ENCODE measurements at regions not wholly inside any gene's neighbourhood (a gene's known extent, or its start where the extent isn't known, plus 50 kb on each side); places are given as distances from the start of the nearest gene placed in this dataset.

DNA sequence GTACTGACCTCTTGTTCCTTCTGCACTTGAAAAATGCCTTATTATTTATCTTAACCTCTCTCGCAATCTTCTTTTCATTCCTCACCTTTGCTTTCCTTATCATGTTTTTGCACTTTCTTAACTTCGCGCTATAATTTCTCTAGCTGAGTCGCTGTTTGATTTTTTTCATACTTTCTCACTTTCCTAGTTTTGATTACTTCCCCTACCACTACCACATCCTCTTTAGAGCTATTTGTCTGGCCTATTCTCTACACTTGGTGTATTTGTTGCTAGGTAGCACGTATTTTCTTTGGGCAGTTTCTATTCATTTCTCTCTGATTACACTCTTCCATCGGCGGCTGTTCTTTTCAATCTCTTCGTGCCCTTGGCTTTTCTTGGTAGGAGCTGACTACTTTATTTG, 611.8 kb downstream of the BNC2 start:
- no peaks in the 10 kb centered on the region for H3K36me3 Mint-ChIP-seq (ENCODE audit: low read depth)
- ChIA-PET CTCF (no interaction called here), POLR2A (no interaction called here)
- DNase-seq, result no peak
- no peak overlapping the region for H3K4me3 Mint-ChIP-seq
- no peaks in the 10 kb centered on the region for H3K27me3 Mint-ChIP-seq
- H3K27ac Mint-ChIP-seq, result no peak overlapping the region
- H3K4me1 Mint-ChIP-seq, result no peaks in the 10 kb centered on the region
- H3K9me3 Mint-ChIP-seq, result no peaks in the 10 kb centered on the region

DNA sequence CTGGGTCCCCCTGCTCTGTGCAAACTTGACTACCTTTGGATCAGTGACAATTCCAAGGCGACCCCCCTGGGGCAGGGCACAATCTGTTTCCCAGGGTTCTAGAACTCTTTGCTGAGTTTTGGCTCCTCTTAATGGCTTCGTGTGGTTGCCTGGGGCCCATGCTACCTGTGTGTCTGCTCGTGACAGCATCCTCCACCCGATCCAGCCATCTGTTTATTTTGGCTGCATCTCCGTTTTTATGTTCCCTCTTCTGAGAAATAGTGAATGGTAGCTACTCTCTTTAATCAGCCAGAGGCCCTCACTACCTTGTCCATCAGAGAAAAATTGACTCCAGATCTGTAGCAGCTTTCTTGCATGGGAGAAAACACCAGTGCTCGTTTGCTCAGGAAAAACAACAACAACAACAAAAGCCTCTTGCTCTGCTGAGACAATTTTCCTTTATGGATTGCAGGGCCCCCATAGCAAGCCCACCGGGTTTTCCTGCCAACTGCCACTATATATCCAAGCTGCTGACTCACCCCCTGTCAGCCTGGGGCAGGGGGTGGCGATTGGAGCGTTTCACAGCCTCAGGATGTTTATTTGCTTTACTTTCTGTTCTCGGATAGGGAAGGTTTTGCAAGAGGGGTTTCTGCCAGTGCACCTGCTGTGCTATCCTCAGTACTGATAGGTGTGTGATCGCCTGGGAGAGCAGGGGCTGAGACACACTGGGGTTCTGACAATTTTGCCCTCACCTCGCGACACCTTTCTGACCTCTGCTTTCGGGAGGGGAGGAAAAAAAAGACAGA, 607.8 kb downstream of the BNC2 start:
- no peaks in the 10 kb centered on the region for H3K4me1 Mint-ChIP-seq
- H3K27me3 Mint-ChIP-seq, result no peaks in the 10 kb centered on the region
- H3K36me3 Mint-ChIP-seq (ENCODE audit: low read depth), result no peaks in the 10 kb centered on the region
- H3K9me3 Mint-ChIP-seq, result peaks cover 4% of the 10 kb centered on the region
- POLR2A ChIA-PET, result no interaction called here
- no peak for DNase-seq
- H3K4me3 Mint-ChIP-seq, result no peak overlapping the region
- no peak overlapping the region for H3K27ac Mint-ChIP-seq
- CTCF ChIA-PET, result no interaction called here

DNA sequence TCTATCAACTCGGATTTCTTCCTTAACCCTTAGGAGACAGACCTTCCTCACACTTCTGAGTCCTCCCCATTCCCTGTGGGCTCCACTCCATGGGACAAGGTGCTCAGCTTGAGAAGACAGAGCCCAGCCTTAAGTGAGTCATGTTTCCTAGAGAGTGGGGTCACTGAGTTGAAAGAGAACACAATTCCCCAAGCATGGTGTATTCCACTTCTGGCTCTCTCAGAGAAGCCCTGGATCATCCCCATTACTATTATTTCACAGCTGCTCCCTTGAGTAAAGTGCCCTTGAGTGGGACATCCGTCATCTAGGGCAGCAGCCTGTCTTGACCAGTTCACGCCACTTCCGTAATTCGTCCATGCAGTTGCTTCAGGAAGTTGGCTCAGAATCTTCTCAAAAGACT, 604.8 kb downstream of the BNC2 start:
- ChIA-PET CTCF (no interaction called here), POLR2A (no interaction called here)
- no peak for DNase-seq
- Mint-ChIP-seq H3K36me3 (ENCODE audit: low read depth) (no peaks in the 10 kb centered on the region), H3K27ac (no peak overlapping the region), H3K9me3 (peaks cover 4% of the 10 kb centered on the region), H3K4me3 (no peak overlapping the region), H3K4me1 (no peaks in the 10 kb centered on the region), H3K27me3 (no peaks in the 10 kb centered on the region)

DNA sequence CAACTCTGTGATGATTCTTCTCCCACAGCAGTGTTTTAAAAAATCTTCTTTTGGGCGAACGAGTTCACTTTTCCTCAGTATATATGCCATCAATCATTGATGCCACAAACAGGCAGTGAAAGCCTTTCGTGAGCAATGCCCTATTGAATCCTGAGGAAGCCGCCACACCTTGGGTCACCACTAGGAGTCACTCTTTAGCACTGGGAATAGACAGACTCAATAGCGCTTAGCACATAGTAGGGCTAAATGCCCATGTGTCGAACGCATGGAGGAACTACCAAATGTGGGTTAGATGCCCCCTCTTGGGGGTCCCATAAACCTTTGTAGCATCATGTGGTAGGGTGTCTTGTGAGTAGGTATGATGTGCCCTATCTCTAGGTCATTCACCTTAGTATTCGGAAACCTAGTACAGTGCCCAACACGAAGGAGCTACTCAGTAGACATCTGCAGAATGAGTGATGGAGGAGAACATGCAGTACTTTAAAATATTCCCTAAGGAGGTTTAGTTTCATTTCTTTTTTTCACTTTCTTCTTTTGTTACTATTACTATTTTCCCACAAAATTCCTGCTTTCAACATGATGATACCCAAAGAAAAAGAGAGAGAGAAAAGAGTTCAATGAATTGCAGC, 603.7 kb downstream of the BNC2 start:
- DNase-seq, result no peak
- Mint-ChIP-seq H3K9me3 (peaks cover 4% of the 10 kb centered on the region), H3K27ac (no peak overlapping the region), H3K4me1 (no peaks in the 10 kb centered on the region), H3K36me3 (ENCODE audit: low read depth) (no peaks in the 10 kb centered on the region), H3K4me3 (no peak overlapping the region), H3K27me3 (no peaks in the 10 kb centered on the region)
- POLR2A ChIA-PET, result no interaction called here
- CTCF ChIA-PET, result no interaction called here

DNA sequence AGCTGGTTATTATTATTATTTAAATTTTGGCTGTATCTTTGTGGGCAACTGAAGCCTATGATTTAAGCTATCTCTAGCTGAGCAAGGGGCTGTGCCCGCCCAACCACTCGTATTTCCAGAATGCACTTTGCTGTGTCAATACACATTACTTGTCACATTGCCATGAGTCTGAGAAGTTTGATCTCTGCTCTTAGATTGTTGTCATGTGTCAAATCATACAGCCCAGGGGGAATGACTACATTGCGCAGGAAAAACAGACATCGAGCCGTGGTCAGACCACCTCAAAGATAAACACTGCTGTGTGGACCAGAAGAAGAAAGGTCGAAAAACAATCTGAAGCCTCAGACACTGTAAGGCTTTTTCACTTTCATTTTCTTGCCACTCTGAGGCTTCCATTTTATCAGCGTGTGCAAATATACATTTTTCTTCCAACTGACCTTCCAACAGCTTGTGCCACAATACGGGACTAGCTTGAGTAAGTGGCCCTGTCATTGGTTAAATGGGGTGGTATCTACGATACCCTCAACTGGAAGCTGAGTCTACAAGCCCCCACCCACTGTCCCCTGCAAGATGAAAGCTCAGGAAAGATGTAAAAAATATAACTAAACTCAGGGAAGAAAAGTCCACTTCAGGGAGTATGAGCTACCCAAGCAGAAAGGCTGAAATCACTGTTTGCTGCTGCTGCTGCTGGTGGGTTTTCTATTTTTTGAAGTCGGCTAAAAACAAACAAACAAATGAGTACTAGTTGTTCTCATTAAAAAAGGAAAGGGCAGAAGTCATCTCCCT, 603.0 kb downstream of the BNC2 start:
- DNase-seq, result no peak
- Mint-ChIP-seq H3K27ac (no peak overlapping the region), H3K9me3 (peaks cover 4% of the 10 kb centered on the region), H3K4me1 (no peaks in the 10 kb centered on the region), H3K27me3 (no peaks in the 10 kb centered on the region), H3K36me3 (ENCODE audit: low read depth) (no peaks in the 10 kb centered on the region), H3K4me3 (no peak overlapping the region)
- POLR2A ChIA-PET, result no interaction called here
- CTCF ChIA-PET, result no interaction called here

DNA sequence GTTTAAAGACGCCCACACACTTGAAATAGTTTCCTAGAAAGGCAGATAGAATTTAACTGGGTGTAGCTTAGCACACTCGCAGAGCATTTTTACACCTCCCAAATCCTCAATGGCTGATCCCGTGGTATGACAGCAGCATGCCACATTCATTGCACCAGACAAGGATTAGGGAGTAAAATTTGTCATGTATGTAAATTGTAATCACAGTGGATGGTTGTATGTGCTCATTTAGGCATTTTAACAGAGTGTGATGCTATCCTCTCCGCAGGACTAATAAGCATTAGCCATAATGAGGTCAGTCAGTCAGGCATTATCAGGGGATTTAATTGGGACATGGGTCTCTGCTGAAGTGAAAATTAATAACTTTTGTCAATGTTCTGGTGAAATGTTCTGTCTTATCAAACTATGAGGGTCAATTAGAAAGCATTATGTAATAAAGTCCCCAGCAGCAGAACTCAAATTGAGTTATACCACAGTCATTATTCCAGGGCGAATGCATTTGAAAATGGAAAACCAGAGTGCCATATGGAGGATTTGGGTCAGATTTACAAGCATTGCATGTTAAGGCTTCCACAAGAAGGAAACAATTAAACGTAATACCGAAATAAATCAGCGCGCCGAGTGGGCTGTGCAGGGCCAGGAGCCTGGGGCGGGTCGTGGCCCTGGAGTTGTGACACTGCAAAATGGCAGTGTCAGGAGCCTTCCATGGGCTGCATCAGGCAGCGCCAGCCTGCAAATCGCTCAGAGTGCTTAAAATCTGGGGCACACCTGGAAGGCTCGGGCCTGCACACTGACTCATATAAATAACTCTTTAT, 602.2 kb downstream of the BNC2 start:
- no peak overlapping the region for H3K27ac Mint-ChIP-seq
- POLR2A ChIA-PET, result no interaction called here
- no peaks in the 10 kb centered on the region for H3K36me3 Mint-ChIP-seq (ENCODE audit: low read depth)
- DNase-seq, result no peak
- peaks cover 4% of the 10 kb centered on the region for H3K9me3 Mint-ChIP-seq
- CTCF ChIA-PET, result no interaction called here
- H3K4me3 Mint-ChIP-seq, result no peak overlapping the region
- no peaks in the 10 kb centered on the region for H3K27me3 Mint-ChIP-seq
- no peaks in the 10 kb centered on the region for H3K4me1 Mint-ChIP-seq

DNA sequence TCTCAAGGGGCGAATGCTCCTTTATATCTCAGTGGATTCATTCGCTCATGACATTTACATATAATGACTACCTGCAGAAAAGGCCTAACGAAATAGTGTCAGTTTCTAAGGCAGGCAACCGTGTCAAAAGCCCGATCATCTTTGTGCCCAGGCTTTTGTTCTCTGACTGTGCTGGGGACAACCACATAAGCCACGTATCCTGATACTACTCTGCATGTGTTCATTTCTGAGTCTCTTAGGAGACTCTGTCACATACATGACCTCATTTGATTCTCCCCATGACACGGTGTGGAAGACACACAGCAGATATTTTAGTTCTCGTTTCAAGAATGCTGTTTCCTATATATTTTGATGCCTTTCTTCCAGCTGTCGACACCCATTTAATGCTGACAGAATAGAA, 598.5 kb downstream of the BNC2 start:
- H3K27me3 Mint-ChIP-seq, result no peaks in the 10 kb centered on the region
- H3K9me3 Mint-ChIP-seq, result peaks cover 4% of the 10 kb centered on the region
- ChIA-PET CTCF (no interaction called here), POLR2A (no interaction called here)
- DNase-seq, result no peak
- no peaks in the 10 kb centered on the region for H3K4me1 Mint-ChIP-seq
- no peaks in the 10 kb centered on the region for H3K36me3 Mint-ChIP-seq (ENCODE audit: low read depth)
- H3K4me3 Mint-ChIP-seq, result no peak overlapping the region
- no peak overlapping the region for H3K27ac Mint-ChIP-seq

DNA sequence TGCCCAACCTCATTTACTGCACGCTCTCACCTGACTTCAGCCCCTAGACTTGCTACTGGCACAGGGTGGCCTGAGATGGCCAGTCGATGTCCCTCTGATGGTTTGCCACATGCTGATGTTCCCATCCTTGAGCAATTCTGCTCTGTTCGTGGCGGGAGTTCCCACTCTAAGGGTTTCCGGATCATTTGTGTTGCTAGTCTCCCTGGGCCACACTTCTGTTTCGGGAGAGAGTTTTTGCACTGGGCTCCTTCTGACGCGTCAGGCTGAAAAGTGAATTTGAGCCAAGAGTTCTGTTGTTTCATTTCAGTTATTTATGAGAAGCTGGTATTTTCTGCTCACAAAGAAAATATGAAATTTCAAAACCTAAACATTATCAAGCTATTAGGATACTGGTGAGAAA, 597.7 kb downstream of the BNC2 start:
- no peak for DNase-seq
- ChIA-PET CTCF (no interaction called here), POLR2A (no interaction called here)
- Mint-ChIP-seq H3K9me3 (peaks cover 4% of the 10 kb centered on the region), H3K36me3 (ENCODE audit: low read depth) (no peaks in the 10 kb centered on the region), H3K4me3 (no peak overlapping the region), H3K27me3 (no peaks in the 10 kb centered on the region), H3K27ac (no peak overlapping the region), H3K4me1 (no peaks in the 10 kb centered on the region)

DNA sequence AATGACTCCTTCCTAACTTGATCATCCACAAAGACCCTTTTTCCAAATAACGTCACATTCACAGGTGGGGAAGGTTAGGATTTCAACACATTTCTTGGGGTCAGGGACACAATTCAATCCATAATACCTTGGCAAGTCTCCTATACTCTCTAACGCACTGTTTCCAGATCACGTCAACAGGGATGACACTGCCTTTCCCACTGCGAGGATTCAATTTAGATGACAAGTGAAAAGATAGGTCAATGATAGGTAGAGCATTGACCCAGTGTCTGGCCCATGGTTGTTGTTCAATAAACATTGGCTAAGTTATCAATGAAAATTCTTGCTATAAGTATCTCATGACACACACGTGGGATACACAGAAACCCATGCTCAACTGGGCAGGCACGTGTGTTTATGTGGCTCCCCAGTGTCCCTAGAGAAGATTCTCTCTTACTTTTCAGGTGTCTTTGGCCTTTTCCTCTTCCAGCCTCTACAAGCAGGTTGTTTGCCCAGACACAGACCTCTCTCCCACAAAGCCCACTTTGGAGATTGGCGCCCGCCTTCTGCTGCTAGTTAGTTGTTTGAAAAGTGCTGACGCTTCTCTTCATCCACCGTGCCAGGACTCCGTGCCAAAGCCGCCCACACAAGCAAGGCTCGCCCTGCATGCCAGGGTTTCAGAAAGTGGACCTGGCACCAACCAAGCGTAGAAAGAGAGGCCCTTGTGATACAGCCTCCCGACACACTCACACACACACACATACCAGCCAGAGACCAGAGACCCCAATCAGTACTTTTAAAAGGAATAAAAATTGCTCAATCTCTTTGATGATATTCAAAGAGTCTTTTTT, 594.5 kb downstream of the BNC2 start:
- ChIA-PET POLR2A (no interaction called here), CTCF (no interaction called here)
- H3K27ac Mint-ChIP-seq, result no peak overlapping the region
- no peak overlapping the region for H3K4me3 Mint-ChIP-seq
- no peaks in the 10 kb centered on the region for H3K27me3 Mint-ChIP-seq
- H3K4me1 Mint-ChIP-seq, result no peaks in the 10 kb centered on the region
- H3K9me3 Mint-ChIP-seq, result peaks cover 4% of the 10 kb centered on the region
- DNase-seq, result no peak
- H3K36me3 Mint-ChIP-seq (ENCODE audit: low read depth), result no peaks in the 10 kb centered on the region

DNA sequence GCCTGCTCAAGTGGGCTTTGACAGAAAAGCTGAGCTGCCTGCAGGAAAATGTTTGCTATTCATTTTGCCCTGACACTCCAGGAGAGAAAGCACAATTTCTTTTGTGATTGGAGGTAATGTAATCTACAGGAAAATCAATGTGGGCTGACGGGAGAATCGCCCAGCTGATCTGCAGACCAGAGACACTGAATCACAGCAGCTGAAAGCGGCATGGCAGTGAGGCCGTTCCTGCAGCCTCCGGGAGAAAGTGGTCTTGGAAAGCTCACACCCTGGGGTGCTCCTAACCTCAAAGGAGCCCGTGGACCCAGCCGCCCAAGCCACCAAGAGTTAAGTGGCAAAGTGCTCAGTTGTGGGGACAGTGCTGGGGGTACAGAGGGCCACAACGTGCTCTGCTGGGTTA, 593.6 kb downstream of the BNC2 start:
- Mint-ChIP-seq H3K4me3 (no peak overlapping the region), H3K27ac (no peak overlapping the region), H3K9me3 (peaks cover 7% of the 10 kb centered on the region), H3K4me1 (no peaks in the 10 kb centered on the region), H3K36me3 (ENCODE audit: low read depth) (no peaks in the 10 kb centered on the region), H3K27me3 (no peaks in the 10 kb centered on the region)
- CTCF ChIA-PET, result no interaction called here
- POLR2A ChIA-PET, result no interaction called here
- DNase-seq, result no peak

DNA sequence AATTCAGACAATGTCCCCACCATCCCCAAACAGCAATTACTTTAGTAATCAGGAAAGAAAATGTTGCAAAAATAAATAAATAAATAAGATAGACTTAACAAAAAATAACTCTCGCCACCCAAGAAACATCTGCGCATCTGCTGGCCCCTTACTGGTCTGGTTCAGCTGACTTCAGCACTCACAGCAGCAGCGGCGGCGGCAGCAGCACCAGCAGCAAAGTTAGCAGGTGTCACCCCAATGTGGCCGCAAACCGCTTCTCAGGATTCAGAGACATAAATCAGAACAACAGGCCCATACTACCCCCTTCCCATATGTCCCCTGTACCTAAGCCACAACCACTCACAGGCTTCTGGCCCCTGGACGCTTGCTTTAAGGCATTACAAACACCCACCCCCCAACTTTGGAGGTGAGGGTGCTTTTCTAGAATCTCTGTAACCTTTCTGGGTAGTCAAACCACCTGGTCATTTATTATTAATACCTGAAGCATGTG, 593.0 kb downstream of the BNC2 start:
- no peak overlapping the region for H3K27ac Mint-ChIP-seq
- H3K36me3 Mint-ChIP-seq (ENCODE audit: low read depth), result no peaks in the 10 kb centered on the region
- CTCF ChIA-PET, result no interaction called here
- no peaks in the 10 kb centered on the region for H3K4me1 Mint-ChIP-seq
- no peak overlapping the region for H3K4me3 Mint-ChIP-seq
- POLR2A ChIA-PET, result no interaction called here
- DNase-seq, result no peak
- no peaks in the 10 kb centered on the region for H3K27me3 Mint-ChIP-seq
- peaks cover 7% of the 10 kb centered on the region for H3K9me3 Mint-ChIP-seq

DNA sequence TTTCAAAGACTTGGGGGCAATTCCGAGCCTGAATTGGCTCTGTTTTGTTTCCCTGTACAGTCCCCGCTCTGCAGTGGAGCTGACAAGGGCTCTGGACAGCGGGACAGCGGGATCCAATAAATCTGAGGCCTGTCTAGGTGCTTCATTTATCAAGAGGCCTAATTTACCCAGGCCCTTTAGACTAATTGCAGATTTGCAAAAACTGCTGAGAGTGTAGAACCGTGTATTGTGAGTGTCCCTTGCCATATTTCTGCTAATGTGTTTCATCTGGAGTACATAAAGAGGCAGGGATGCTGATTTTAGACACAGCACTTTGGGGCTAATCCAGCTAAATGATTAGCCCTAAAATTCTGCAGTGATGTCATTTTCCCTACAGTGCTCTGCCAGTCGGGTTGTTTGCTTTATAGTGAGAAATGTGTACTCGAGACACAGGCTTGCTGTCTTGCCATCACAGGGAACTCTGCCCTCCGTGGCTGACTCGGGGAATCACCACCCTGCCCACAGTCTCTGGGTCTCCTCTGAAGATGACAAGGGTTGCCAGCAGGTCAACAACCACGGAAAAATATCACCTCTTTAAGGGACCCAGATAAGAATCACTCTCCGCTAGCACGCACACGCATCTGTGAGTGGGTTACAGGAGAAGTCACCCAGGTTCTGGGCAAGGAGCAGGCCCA, 592.0 kb downstream of the BNC2 start:
- ChIA-PET CTCF (no interaction called here), POLR2A (no interaction called here)
- no peak for DNase-seq
- no peak overlapping the region for H3K4me3 Mint-ChIP-seq
- H3K27me3 Mint-ChIP-seq, result no peaks in the 10 kb centered on the region
- no peaks in the 10 kb centered on the region for H3K4me1 Mint-ChIP-seq
- H3K9me3 Mint-ChIP-seq, result peaks cover 7% of the 10 kb centered on the region
- H3K36me3 Mint-ChIP-seq (ENCODE audit: low read depth), result no peaks in the 10 kb centered on the region
- H3K27ac Mint-ChIP-seq, result no peak overlapping the region

Measured in activated CD4-positive, alpha-beta memory T cell treated with anti-CD3 and anti-CD28 coated beads, Interleukin-2, amount 10 ng/mL, durations not matched to agents 7 days and 5 days (primary cell).